ENCODE measurements at regions not wholly inside any gene's neighbourhood (a gene's known extent, or its start where the extent isn't known, plus 50 kb on each side); places are given as distances from the start of the nearest gene placed in this dataset.
A peak's percentile ranks its signal among the peaks of the same experiment; 100 is the strongest.

GRCh38 chr11:70501933-70502540 is 103.7 kb downstream of the CTTN start:
- Histone ChIP-seq H3K9me3 (ENCODE audit: control insufficient read depth, insufficient read depth, low read depth, low read length) (no peaks in the 10 kb centered on the region), H3K27me3 (ENCODE audit: control insufficient read depth, insufficient read depth, low read length) (no peaks in the 10 kb centered on the region), H3K4me3 (ENCODE audit: low read depth, low read length) (no peak overlapping the region), H3K27ac (ENCODE audit: low read depth, low read length) (no peak overlapping the region), H3K36me3 (ENCODE audit: control insufficient read depth, insufficient read depth, low read length) (no peaks in the 10 kb centered on the region), H3K4me1 (ENCODE audit: control insufficient read depth, insufficient read depth, low read length) (peaks cover 17% of the 10 kb centered on the region), H3K9ac (ENCODE audit: low read length) (no peak overlapping the region)

- Histone ChIP-seq H3K27me3 (ENCODE audit: control insufficient read depth, insufficient read depth, low read length) (no peaks in the 10 kb centered on the region), H3K9ac (ENCODE audit: low read length) (no peak overlapping the region), H3K36me3 (ENCODE audit: control insufficient read depth, insufficient read depth, low read length) (no peaks in the 10 kb centered on the region), H3K9me3 (ENCODE audit: control insufficient read depth, insufficient read depth, low read depth, low read length) (no peaks in the 10 kb centered on the region), H3K27ac (ENCODE audit: low read depth, low read length) (no peak overlapping the region), H3K4me1 (ENCODE audit: control insufficient read depth, insufficient read depth, low read length) (peaks cover 17% of the 10 kb centered on the region), H3K4me3 (ENCODE audit: low read depth, low read length) (no peak overlapping the region)
These were observed 104.5 kb downstream of the CTTN start for GRCh38 chr11:70502677-70503467.

GRCh38 chr11:70503468-70504221 is 105.3 kb downstream of the CTTN start:
- Histone ChIP-seq H3K27me3 (ENCODE audit: control insufficient read depth, insufficient read depth, low read length) (no peaks in the 10 kb centered on the region), H3K36me3 (ENCODE audit: control insufficient read depth, insufficient read depth, low read length) (no peaks in the 10 kb centered on the region), H3K9me3 (ENCODE audit: control insufficient read depth, insufficient read depth, low read depth, low read length) (no peaks in the 10 kb centered on the region), H3K4me3 (ENCODE audit: low read depth, low read length) (no peak overlapping the region), H3K27ac (ENCODE audit: low read depth, low read length) (no peak overlapping the region), H3K9ac (ENCODE audit: low read length) (no peak overlapping the region), H3K4me1 (ENCODE audit: control insufficient read depth, insufficient read depth, low read length) (peaks cover 17% of the 10 kb centered on the region)

GRCh38 chr11:70504246-70505020 is 106.1 kb downstream of the CTTN start:
- Histone ChIP-seq H3K27me3 (ENCODE audit: control insufficient read depth, insufficient read depth, low read length) (no peaks in the 10 kb centered on the region), H3K9ac (ENCODE audit: low read length) (peak overlapping the region; percentile 12), H3K27ac (ENCODE audit: low read depth, low read length) (no peak overlapping the region), H3K4me3 (ENCODE audit: low read depth, low read length) (no peak overlapping the region), H3K4me1 (ENCODE audit: control insufficient read depth, insufficient read depth, low read length) (peaks cover 18% of the 10 kb centered on the region), H3K9me3 (ENCODE audit: control insufficient read depth, insufficient read depth, low read depth, low read length) (no peaks in the 10 kb centered on the region), H3K36me3 (ENCODE audit: control insufficient read depth, insufficient read depth, low read length) (no peaks in the 10 kb centered on the region)

GRCh38 chr11:70505331-70505731 is 107.0 kb downstream of the CTTN start:
- no peak overlapping the region for H3K9ac ChIP-seq (ENCODE audit: low read length)
- H3K4me3 ChIP-seq (ENCODE audit: low read depth, low read length), result no peak overlapping the region
- no peaks in the 10 kb centered on the region for H3K9me3 ChIP-seq (ENCODE audit: control insufficient read depth, insufficient read depth, low read depth, low read length)
- H3K27me3 ChIP-seq (ENCODE audit: control insufficient read depth, insufficient read depth, low read length), result no peaks in the 10 kb centered on the region
- H3K36me3 ChIP-seq (ENCODE audit: control insufficient read depth, insufficient read depth, low read length), result no peaks in the 10 kb centered on the region
- peaks cover 20% of the 10 kb centered on the region for H3K4me1 ChIP-seq (ENCODE audit: control insufficient read depth, insufficient read depth, low read length)
- H3K27ac ChIP-seq (ENCODE audit: low read depth, low read length), result no peak overlapping the region

GRCh38 chr11:70505761-70506657 is 107.7 kb downstream of the CTTN start:
- Histone ChIP-seq H3K27ac (ENCODE audit: low read depth, low read length) (no peak overlapping the region), H3K9me3 (ENCODE audit: control insufficient read depth, insufficient read depth, low read depth, low read length) (no peaks in the 10 kb centered on the region), H3K4me3 (ENCODE audit: low read depth, low read length) (no peak overlapping the region), H3K36me3 (ENCODE audit: control insufficient read depth, insufficient read depth, low read length) (no peaks in the 10 kb centered on the region), H3K4me1 (ENCODE audit: control insufficient read depth, insufficient read depth, low read length) (peaks cover 19% of the 10 kb centered on the region), H3K27me3 (ENCODE audit: control insufficient read depth, insufficient read depth, low read length) (no peaks in the 10 kb centered on the region), H3K9ac (ENCODE audit: low read length) (no peak overlapping the region)

GRCh38 chr11:70506658-70506970 is 108.3 kb downstream of the CTTN start:
- no peak overlapping the region for H3K27ac ChIP-seq (ENCODE audit: low read depth, low read length)
- peaks cover 19% of the 10 kb centered on the region for H3K4me1 ChIP-seq (ENCODE audit: control insufficient read depth, insufficient read depth, low read length)
- no peaks in the 10 kb centered on the region for H3K9me3 ChIP-seq (ENCODE audit: control insufficient read depth, insufficient read depth, low read depth, low read length)
- H3K36me3 ChIP-seq (ENCODE audit: control insufficient read depth, insufficient read depth, low read length), result no peaks in the 10 kb centered on the region
- H3K9ac ChIP-seq (ENCODE audit: low read length), result no peak overlapping the region
- H3K4me3 ChIP-seq (ENCODE audit: low read depth, low read length), result no peak overlapping the region
- H3K27me3 ChIP-seq (ENCODE audit: control insufficient read depth, insufficient read depth, low read length), result no peaks in the 10 kb centered on the region

GRCh38 chr11:70506986-70507385 is 108.7 kb downstream of the CTTN start:
- H3K9me3 ChIP-seq (ENCODE audit: control insufficient read depth, insufficient read depth, low read depth, low read length), result no peaks in the 10 kb centered on the region
- no peaks in the 10 kb centered on the region for H3K36me3 ChIP-seq (ENCODE audit: control insufficient read depth, insufficient read depth, low read length)
- H3K4me1 ChIP-seq (ENCODE audit: control insufficient read depth, insufficient read depth, low read length), result peaks cover 19% of the 10 kb centered on the region
- no peak overlapping the region for H3K27ac ChIP-seq (ENCODE audit: low read depth, low read length)
- H3K4me3 ChIP-seq (ENCODE audit: low read depth, low read length), result no peak overlapping the region
- H3K27me3 ChIP-seq (ENCODE audit: control insufficient read depth, insufficient read depth, low read length), result no peaks in the 10 kb centered on the region
- no peak overlapping the region for H3K9ac ChIP-seq (ENCODE audit: low read length)

GRCh38 chr11:70507466-70508230 is 109.3 kb downstream of the CTTN start:
- Histone ChIP-seq H3K36me3 (ENCODE audit: control insufficient read depth, insufficient read depth, low read length) (no peaks in the 10 kb centered on the region), H3K4me1 (ENCODE audit: control insufficient read depth, insufficient read depth, low read length) (peaks cover 19% of the 10 kb centered on the region), H3K9ac (ENCODE audit: low read length) (no peak overlapping the region), H3K4me3 (ENCODE audit: low read depth, low read length) (no peak overlapping the region), H3K27ac (ENCODE audit: low read depth, low read length) (no peak overlapping the region), H3K9me3 (ENCODE audit: control insufficient read depth, insufficient read depth, low read depth, low read length) (peaks cover 2% of the 10 kb centered on the region; the same call in 1 of the 2 replicates), H3K27me3 (ENCODE audit: control insufficient read depth, insufficient read depth, low read length) (no peaks in the 10 kb centered on the region)

GRCh38 chr11:70508231-70508480 is 109.8 kb downstream of the CTTN start:
- peaks cover 8% of the 10 kb centered on the region for H3K9me3 ChIP-seq (ENCODE audit: control insufficient read depth, insufficient read depth, low read depth, low read length)
- H3K4me3 ChIP-seq (ENCODE audit: low read depth, low read length), result no peak overlapping the region
- no peaks in the 10 kb centered on the region for H3K36me3 ChIP-seq (ENCODE audit: control insufficient read depth, insufficient read depth, low read length)
- no peak overlapping the region for H3K9ac ChIP-seq (ENCODE audit: low read length)
- H3K4me1 ChIP-seq (ENCODE audit: control insufficient read depth, insufficient read depth, low read length), result peaks cover 19% of the 10 kb centered on the region
- no peaks in the 10 kb centered on the region for H3K27me3 ChIP-seq (ENCODE audit: control insufficient read depth, insufficient read depth, low read length)
- no peak overlapping the region for H3K27ac ChIP-seq (ENCODE audit: low read depth, low read length)

Data from HUES6 (cell line).